HG02642 (cell line): ENCODE measurements at regions not wholly inside any gene's neighbourhood (a gene's known extent, or its start where the extent isn't known, plus 50 kb on each side); places are given as distances from the start of the nearest gene placed in this dataset.

Experiments used
- ATAC-seq: cut with Tn5 transposase; IDR thresholded peaks from one replicate; pipeline ENCODE4 v1.9.1; 2021; ENCODE audit warnings: mild to moderate bottlenecking; ENCODE audit not compliant: unreplicated experiment, poor library complexity

DNA sequence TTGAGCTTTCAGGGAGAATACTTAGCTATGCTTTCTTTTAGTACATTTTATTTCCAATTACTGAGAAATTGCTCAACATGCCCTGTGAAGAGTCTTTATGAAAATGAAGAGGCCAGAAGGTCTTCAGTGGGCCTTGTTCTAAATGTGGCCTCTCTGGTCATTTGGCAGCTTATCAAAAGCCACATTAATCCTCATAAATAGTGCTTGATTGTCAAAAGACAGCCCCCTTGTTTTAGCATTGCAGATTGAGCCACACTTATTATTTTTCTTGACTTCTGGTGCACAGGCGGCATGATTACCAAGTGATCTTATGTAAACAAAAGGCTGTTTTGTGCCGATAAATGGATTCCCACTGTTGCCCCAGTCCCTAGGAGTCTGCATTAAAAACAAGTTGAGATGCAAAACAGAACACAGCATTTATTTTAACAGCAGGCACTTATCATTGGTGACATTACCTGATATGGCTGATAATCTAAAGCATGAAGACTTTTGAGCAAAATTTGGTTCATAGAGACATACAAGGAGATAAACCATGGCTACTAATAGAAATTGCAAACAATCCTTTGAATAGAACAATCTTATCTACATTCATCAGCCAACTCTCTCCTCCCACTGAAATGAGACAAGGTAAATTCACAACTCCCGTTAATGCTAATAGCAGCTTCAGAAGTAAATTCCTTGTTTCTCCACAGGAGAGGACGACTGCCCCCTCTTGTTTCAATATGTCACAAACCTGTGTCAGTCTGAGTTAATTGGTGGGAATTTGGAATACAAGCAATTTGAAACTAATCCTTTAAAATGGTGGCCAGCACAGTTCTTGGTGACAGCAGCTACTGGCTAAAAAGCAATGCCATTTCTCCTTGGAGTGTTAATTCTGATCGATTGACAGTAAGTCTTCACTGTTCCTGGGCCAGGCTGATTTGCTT is 194.3 kb downstream of the NSUN3 start:
- ATAC-seq, result no peak

DNA sequence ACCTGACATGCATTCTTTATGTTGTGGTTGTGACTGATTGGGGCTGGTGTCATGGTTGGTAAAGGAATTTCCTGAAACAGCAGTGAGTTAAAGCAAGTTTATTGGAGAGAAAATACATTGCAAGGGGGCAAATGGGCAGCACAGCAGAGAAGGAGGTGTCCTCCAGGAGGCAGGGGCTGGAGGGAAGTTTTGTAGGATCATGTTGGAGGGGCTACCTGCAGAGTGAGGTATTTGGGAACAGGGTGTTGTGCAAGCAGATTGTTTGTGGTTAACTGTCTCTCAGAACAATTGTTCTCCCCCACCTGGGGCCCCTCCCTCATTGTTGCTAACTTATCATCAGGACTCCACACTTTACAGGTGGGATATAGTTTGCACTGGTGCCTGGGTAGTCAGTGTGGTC is 196.0 kb downstream of the NSUN3 start:
- no peak for ATAC-seq

DNA sequence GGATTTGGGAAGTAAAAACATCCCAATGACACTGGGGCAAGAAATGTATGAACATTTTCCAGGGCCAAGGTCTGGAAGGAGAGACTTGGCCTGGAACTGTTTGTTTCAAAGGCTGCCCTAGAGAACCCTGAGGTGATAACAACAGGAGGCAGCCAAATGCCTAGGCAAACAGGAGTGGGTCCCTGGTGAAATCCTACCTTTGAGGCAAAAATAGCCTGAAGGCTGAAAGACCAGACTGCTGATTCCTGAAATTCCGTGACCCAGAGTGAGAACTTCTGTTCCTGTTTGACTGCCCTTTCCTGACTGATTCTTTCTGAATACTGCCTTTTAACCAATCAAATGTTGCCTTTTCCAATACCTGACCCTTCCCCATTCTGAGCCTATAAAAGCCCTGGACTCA is 196.4 kb downstream of the NSUN3 start:
- no peak for ATAC-seq

DNA sequence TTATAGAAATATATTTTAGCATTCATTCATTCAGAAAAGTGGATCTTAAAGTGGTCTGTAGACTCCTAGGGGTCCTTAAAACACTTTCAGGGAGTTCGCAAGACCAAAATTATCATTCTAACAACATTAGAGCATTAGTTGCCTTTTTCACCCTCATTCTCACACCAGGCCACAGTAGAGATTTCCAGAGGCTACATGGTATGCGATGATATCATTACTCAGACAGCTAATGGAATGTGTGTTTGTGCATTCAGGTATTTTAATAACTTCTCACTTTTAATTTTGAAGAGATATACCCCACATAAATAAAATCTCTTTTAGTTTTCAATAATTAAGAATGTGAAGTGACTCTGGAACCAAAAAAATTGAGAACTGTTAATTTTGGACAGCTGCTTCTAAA is 206.9 kb downstream of the NSUN3 start:
- ATAC-seq, result no peak

DNA sequence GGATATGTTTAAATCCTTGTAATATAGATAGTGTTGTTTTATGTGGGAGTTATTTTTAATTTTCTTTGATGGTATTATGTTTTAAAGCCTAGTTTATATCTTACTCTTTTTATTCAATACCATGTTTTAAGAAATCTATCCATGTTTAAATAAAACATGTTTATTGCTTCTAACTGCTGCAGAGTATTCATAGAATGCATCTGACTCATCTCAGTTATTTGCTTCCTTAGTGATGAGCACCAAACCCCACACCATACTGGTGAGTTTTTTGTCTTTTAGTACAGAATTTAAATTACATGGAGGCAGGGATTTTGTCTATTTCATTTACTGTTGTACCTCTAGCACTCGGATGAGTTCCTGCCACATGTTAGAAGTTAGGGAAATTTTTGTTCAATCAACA is 209.2 kb downstream of the NSUN3 start:
- ATAC-seq, result no peak

DNA sequence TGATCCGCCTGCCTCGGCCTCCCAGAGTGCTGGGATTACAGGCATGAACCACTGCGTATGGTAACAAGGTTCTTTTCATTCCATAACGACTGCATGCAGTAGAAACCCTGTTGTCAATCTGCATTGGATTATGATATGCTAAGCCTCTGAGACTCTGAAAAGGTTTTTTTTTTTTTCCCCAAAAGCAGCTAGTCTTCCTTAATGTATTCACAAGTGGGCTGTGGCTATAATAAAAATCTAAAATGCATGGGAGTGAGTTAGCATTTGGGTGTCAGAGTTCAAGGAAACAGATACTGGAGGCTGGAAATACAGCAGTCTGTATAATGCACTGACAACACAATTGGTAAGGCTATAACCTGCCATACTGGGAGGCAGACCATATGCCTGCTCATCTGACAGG is 218.1 kb downstream of the NSUN3 start:
- no peak for ATAC-seq

DNA sequence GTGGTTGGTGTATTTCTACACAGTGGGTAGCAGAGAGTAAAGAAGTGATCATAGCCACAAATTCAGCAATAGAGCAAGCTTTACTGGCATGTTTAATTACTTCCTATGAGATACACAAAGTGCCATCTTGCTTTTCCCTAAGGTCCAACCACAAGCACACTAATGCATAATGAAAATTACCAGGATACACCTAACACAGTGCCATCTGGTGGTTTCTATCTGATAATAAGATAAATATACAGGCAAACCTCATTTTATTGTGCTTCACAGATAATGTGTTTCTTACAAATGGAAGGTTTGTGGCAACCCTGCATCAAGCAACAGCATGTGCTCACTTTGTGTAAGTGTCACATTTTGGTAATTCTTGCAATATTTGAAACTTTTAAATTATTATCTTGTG is 223.0 kb downstream of the NSUN3 start:
- no peak for ATAC-seq

DNA sequence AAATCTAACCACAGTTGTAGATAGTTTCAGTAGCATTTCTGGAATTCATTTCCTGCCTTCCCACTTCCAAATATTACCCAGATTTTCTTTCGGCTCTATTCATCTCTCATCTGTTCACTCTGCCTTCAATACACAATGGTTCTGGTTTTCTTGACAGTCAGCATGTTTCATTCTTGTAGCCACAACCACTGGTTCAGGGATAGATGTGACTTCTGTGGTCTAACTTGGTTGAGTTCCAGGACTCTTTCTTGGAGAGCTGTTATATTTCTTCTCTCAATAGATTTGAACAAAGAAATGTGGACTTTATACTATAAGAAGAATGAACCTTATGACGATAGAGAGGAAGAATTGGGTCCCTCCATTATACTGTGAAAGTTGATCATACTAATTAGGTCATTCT is 228.8 kb downstream of the NSUN3 start:
- no peak for ATAC-seq

DNA sequence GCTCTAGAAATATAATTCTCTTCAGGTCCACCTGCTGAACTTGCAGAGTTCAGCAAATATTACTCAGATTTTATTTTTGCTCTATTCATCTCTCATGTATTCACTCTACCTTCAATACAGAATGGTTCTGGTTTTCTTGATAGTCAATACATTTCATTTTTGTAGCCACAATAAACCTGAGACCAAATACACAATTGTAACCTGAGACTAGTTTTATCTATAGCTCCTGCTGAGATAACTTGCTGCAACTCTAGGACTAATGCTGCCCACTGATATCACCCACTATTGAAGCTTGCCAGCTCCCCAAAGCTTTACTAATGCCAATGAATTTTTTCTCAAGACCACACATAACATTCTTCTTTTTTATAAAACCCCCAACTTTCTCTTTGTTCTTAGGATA is 229.3 kb downstream of the NSUN3 start:
- no peak for ATAC-seq

DNA sequence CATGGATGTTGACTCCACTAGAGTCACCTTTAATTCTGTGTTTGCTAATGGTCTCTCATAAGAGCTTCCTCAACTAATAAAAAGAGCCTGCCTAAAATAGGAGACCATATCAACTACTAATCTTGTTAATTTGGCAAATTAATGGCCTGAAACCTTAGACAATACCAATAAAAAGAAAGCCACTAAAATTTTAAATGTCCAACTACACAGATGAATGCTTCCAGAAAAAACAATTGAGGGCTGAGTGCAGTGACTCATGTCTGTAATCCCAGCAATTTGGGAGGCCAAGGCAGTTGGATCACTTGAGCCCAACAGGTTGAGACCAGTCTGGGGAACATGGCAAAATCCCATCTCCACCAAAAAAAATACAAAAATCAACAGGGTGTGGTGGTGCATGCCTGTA is 230.9 kb downstream of the NSUN3 start:
- no peak for ATAC-seq

DNA sequence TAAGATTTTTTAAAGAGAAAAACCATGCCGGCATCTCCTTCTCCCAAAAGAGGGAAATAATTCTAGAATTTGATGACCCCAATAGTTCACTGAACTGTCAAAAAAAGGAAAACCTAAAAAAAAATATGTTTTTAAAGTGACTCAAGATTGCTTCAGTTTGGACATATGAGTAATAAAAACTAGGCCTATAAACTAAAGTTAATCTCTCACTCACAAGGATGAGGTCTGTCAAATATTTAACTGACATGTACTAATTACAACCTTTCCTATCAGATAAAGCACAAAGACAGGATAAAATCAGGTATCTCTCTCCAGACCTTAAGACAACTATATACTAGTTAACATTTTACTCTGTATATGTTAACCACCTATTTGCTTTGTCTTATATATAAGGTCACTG is 231.9 kb downstream of the NSUN3 start:
- no peak for ATAC-seq

DNA sequence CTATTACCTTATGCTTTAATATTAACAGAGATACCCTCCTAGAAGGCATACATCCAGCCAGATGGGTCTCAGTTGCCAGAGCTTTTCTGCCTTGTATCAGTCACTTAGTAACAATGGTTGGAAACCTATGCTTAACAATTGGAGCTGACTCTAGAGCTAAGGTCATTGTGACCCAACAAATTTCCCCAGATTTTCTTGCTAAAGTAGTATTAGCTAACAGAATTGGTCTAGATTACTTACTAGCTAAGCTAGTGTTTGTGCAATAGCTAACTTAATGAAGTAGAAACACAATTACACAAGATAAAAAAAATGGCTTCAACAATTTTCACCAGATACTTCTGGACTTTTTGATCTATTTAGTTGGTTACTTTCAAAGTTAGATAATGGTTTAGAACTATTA is 236.9 kb downstream of the NSUN3 start:
- ATAC-seq, result no peak

DNA sequence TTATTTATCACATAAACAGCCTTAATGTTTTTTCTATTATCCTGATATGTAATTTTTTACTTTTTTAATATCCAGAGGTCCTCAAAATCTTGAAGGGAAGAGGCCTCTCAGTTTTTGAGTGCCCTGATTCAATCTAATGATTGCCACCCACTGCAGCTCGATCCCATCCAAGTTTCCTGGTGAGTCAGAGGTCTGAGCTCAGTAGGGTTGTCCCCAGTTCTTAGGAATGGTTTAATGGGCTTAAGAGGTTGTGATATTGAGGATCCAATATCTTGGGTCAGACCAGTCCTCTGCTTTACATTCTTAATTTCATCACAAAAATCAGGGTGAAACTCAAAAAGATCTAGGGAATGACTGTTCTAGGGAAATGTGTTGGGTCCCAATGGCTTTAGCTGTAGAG is 238.5 kb downstream of the NSUN3 start:
- ATAC-seq, result no peak

DNA sequence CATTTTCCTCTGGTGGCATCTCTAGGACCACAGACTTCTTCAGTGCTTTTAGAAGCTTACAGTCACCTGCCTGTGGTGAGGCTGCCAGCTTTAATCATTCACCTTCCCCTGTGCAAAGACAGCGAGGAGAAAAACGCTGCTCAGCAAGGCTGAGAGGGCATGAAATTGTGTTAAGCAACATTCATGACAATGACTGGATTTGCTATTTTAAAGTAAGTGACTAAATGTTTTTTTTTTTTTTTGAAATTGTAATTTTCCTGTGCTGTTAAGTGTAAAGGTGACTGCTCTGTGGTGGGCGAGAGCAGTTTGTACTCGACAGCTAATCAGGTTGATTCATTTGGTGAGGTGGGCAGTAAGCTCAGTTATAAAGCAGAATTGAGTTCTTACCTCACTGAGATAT is 240.4 kb downstream of the NSUN3 start:
- ATAC-seq, result no peak

DNA sequence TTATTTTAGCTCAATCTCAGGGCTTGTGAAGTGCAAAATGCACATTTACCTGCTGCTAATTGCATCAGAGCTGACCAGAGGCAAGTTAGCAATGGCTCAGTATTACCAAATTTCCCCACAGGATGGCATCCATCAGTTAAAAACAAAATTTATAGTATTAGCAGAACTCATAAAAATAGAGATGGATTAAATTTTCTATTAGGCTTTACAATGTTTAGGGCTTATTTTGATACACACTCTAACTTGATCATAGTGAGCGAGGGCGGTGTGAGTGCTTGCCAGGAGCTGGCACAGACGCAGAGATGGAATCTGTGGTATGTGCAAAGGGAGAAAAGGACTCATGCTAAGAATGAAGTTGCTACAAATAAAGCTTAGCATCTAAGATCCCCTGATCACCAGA is 241.0 kb downstream of the NSUN3 start:
- no peak for ATAC-seq

DNA sequence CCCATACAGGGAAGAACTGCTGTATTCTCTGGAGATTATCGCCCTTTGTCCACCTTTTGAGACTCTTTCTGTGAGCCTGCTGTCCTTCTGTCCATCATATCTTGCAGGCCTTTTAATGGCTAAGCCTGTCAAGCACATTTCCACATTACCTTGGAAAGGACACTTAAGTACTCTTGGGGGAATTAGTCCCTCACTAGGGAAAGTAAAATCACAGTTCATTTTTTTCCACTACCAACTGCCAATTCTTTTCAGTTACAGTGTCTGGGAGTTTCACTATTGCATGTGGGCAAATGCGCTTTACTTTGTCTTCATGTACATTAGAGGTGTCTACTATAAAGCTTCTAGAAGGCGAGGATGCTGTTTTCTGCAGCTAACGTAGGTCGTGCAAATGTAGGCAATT is 242.1 kb downstream of the NSUN3 start:
- no peak for ATAC-seq

DNA sequence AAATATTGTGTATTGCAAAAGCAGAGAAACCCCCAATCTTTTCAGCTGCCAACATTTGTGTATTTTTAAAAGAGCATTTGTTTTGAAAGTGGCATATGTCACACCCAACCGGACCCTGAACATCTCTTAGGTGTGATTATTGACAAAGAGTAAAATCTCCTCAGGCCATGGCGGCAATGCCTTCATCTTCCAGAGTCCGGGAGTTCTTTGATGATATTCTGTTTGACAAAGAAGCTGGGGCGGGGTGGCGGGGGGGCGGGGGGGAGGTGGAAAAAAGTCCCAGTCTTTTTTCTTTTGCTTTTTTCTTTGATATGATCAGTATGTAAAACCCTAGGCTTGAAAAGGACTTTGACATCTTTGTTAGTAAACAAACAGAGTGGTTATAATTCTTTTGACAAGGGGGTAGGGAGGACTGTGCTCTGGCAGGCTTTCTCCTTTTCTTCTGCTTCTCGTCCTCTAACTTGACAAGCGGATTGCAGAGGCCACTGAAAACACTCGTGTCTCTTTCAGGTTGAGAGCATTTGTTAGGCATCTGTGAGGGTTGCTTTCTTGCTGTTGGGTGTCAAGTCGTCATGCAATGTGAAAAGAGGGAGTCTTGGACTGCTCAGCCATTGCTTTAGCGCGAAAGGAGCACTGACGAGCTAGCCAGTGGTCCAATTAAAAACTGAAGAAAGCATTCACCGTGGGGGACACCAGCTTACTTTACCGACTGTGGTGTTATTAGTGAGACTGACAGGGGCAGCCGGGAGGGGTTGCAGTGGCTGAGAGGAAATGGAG is 243.2 kb downstream of the NSUN3 start:
- ATAC-seq, result no peak

DNA sequence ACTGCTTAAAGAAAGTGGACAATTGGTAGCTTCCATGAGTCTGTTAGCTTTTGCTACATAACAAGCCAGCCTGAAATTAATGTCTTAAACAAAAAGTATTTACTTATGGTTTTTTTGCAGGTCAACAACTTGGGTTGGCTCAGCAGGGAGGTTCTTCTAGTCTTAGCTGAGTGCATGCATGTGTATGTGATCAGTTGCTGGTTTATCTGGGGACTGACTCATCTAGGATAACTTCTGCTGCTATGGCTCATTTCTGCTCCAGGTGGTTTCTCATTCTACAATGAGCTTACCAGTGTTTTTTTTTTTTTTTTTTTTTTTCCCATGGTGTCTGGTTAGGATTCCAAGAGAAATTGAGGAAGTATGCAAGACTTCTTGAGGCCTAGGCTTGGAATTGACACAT is 244.7 kb downstream of the NSUN3 start:
- ATAC-seq, result no peak

DNA sequence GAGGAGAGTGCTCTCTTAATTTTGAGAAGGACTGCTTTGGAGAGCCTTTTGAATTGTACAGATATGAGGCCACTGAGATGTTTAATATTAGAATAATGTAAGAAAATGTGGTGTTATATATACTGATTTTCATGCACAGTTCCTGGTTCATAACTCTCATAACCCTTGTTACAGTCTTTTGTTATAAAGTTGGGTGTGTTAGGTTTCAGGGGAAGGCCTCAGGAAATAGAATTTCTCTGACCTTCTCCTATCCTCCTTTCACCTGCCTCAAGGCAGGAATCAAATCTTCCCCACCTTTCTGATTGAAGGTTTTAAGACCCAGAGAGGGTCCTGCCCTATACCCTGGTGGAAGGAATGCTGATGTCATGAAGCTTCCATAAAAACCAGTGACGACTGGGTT is 245.9 kb downstream of the NSUN3 start:
- ATAC-seq, result no peak

DNA sequence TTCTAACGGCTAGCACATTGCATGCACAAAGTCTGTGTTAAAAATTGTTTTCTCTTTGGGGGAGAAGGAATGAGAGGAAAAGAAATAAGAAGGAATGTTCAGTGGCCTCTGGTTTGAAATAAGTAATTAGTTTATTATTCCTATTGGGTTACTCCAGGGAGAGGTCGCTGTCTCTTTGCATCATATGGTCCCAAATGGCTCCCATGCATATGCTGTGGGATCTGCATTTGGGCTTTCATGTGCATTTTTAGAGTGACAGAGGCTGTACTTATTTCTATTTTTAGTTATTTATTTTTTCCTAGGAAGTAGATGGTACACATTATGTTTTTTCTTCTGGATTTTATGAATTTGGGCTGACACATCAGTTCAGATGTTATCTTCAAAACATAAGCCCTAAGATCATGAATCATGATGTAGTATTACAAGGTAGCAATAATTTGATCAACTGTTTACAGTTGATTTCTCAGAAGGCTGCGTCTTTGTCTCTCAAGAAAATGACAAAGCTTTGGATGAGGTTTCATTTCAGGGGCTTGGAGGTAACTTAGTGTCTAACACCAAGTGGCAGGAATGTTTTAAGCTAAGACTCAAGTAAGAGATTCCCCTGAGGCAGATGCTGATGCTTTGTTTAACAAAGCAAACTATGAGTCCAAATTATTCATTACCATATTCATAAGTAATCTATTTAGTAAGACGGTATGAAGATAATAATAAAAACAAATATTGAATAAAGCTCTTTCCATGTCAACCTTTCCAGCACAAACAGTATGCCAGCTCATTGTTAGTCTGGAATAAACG is 247.7 kb downstream of the NSUN3 start:
- ATAC-seq, result no peak

DNA sequence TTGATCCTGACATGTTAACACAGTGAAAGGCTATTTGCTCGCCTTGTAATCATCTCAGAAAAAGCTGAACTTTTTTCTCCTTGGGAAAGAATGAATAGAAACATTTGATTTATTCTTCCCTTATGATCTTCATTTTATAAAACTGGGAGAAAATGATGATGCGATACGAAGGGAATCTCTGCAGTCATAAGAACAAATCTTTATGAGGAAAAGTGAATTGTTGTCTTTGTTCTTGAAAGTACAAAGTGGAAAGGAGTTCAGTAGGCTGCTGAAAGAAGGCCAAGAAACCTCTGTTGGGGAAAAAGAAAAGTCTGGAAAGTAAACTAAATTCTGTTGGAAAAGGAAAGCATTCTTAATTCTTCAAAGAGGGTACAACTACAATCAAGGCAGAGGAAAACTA is 248.8 kb downstream of the NSUN3 start:
- no peak for ATAC-seq
